K562 (cell line): ENCODE measurements at regions not wholly inside any gene's neighbourhood (a gene's known extent, or its start where the extent isn't known, plus 50 kb on each side); places are given as distances from the start of the nearest gene placed in this dataset.

Source experiments
- ARHGAP35 ChIP-seq: fragments of 450-650 bp; IDR thresholded peaks from 2 replicates; pipeline ENCODE4 v1.6.1; 2018; ENCODE audit not compliant: partially characterized antibody
- BRF2 ChIP-seq: IDR thresholded peaks from 3 replicates; pipeline ENCODE4 v1.6.1; 2011; ENCODE audit warnings: borderline replicate concordance, mild to moderate bottlenecking; ENCODE audit not compliant: insufficient read length, insufficient read depth
- DLX4 ChIP-seq: fragments of 250-450 bp; sonication (Bioruptor Pico); IDR thresholded peaks from 2 replicates; pipeline ENCODE4 v1.6.1; 2021; ENCODE audit warnings: mild to moderate bottlenecking
- ELF2 ChIP-seq: fragments of 250-450 bp; sonication (Bioruptor Pico); IDR thresholded peaks from 2 replicates; pipeline ENCODE4 v1.5.0; 2021; ENCODE audit warnings: mild to moderate bottlenecking
- HDAC1 ChIP-seq, 2 experiments: fragments of 450-650 bp; IDR thresholded peaks; 2 replicates each; pipeline ENCODE4 v1.6.1; 2016 to 2017; ENCODE audit warnings: inconsistent platforms in 1 of 2, mild to moderate bottlenecking in 1 of 2, moderate library complexity in 1 of 2
- NFXL1 ChIP-seq: fragments of 450-650 bp; formaldehyde crosslinking; IDR thresholded peaks from 2 replicates; pipeline ENCODE4 v1.4.0; 2021; ENCODE audit warnings: mild to moderate bottlenecking
- RAD51 ChIP-seq: fragments of 450-650 bp; IDR thresholded peaks from 2 replicates; pipeline ENCODE4 v1.7.1; 2016; ENCODE audit warnings: low read depth, mild to moderate bottlenecking, borderline replicate concordance
- SAP30 ChIP-seq: fragments of 200-600 bp; sonication (generic); IDR thresholded peaks from 2 replicates; pipeline ENCODE4 v1.6.1; 2012; ENCODE audit warnings: borderline replicate concordance, low read depth, mild to moderate bottlenecking, moderate library complexity, low read length, control low read depth, inconsistent platforms; ENCODE audit not compliant: insufficient read depth, poor library complexity, severe bottlenecking
- ZNF165 ChIP-seq: fragments of 250-450 bp; sonication (Bioruptor Pico); IDR thresholded peaks from 2 replicates; pipeline ENCODE4 v1.4.0; 2020; ENCODE audit warnings: borderline replicate concordance
- ZNF717 ChIP-seq: fragments of 250-450 bp; sonication (Bioruptor Pico); IDR thresholded peaks from 2 replicates; pipeline ENCODE4 v1.5.0; 2021
- TF ChIP-seq, protein P1 (sequence below), 2 experiments: fragments of 250-450 bp in 1 of 2; fragments of 450-650 bp in 1 of 2; sonication (Bioruptor Pico) in 1 of 2; IDR thresholded peaks; 2 replicates each; pipeline versions ENCODE4 v1.6.1 to v1.8.0; 2016 to 2021; ENCODE audit warnings: mild to moderate bottlenecking in 2 of 2, moderate library complexity in 2 of 2, missing compliant biosample characterization in 1 of 2, missing genetic modification characterization in 1 of 2
- TF ChIP-seq, protein P2 (sequence below): fragments of 450-650 bp; formaldehyde crosslinking; IDR thresholded peaks from 2 replicates; pipeline ENCODE4 v1.4.0; 2022; ENCODE audit warnings: missing genetic modification characterization

GRCh38 chr7:108722561-108722960, 152.9 kb downstream of the DNAJB9 start (continued):
- TF ChIP-seq, protein P1, sequence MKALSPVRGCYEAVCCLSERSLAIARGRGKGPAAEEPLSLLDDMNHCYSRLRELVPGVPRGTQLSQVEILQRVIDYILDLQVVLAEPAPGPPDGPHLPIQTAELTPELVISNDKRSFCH (CRISPR knock-in tag; IDR thresholded peaks at IDR 0.05) = no peak
- TF ChIP-seq, protein P1 (tag; IDR thresholded peaks at IDR 0.05) = no peak
- TF ChIP-seq ARHGAP35 = no peak
- TF ChIP-seq RAD51 = no peak
- TF ChIP-seq ELF2 (CRISPR knock-in tag) = no peak
- no peak for TF ChIP-seq SAP30
- TF ChIP-seq HDAC1 (IDR thresholded peaks at IDR 0.05) = no peak
- TF ChIP-seq ZNF717 = no peak
- TF ChIP-seq ZNF165 = no peak
- TF ChIP-seq, protein P2, sequence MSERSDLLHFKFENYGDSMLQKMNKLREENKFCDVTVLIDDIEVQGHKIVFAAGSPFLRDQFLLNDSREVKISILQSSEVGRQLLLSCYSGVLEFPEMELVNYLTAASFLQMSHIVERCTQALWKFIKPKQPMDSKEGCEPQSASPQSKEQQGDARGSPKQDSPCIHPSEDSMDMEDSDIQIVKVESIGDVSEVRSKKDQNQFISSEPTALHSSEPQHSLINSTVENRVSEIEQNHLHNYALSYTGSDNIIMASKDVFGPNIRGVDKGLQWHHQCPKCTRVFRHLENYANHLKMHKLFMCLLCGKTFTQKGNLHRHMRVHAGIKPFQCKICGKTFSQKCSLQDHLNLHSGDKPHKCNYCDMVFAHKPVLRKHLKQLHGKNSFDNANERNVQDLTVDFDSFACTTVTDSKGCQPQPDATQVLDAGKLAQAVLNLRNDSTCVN = no peak
- TF ChIP-seq DLX4 (CRISPR knock-in tag) = no peak
- TF ChIP-seq BRF2 = no peak
- TF ChIP-seq NFXL1 = no peak
